Sigmoid colon (tissue), 4 donors: ENCODE measurements at regions not wholly inside any gene's neighbourhood (a gene's known extent, or its start where the extent isn't known, plus 50 kb on each side); places are given as distances from the start of the nearest gene placed in this dataset.

ENCODE experiments used
- POLR2A ChIP-seq, 2 donors: fragments of 450-650 bp; IDR thresholded peaks; one replicate each; pipeline ENCODE4 v1.6.1; 2016; ENCODE audit warnings: antibody characterized with exemption in 2 of 2, mild to moderate bottlenecking in 2 of 2, moderate library complexity in 2 of 2
- POLR2AphosphoS5 ChIP-seq, 4 donors: sonication (generic); formaldehyde crosslinking; IDR thresholded peaks; one replicate each; pipeline ENCODE4 v1.6.1; 2017; ENCODE audit warnings: antibody characterized with exemption in 4 of 4
- TF ChIP-seq, protein P1 (sequence below), 4 experiments: fragments of 450-650 bp in 3 of 4; fragments of 200-600 bp in 1 of 4; IDR thresholded peaks; one replicate each; pipeline ENCODE4 v1.5.1; 2016 to 2019; ENCODE audit warnings: antibody characterized with exemption in 4 of 4, mild to moderate bottlenecking in 3 of 4, moderate library complexity in 2 of 4

DNA sequence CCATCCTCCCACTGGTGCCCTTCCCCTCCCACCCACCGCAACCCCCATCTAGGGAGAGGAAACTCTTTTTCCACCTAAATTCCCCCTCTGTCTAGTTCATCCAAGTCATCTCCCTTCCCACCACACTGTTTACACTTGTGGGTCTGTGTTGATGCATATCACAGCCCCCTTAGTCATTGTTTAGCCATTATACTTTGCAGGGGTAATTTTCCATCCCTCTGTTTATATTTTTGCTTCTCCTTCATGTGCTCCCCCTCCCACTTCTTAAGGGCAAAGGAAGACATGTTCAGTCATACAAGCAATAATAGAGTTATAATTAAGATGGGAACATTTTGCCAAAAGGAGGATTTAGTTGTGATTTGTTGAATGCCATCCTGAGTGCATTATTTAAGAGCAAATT, 187.8 kb upstream of the TNP1 start:
- TF ChIP-seq, protein P1, sequence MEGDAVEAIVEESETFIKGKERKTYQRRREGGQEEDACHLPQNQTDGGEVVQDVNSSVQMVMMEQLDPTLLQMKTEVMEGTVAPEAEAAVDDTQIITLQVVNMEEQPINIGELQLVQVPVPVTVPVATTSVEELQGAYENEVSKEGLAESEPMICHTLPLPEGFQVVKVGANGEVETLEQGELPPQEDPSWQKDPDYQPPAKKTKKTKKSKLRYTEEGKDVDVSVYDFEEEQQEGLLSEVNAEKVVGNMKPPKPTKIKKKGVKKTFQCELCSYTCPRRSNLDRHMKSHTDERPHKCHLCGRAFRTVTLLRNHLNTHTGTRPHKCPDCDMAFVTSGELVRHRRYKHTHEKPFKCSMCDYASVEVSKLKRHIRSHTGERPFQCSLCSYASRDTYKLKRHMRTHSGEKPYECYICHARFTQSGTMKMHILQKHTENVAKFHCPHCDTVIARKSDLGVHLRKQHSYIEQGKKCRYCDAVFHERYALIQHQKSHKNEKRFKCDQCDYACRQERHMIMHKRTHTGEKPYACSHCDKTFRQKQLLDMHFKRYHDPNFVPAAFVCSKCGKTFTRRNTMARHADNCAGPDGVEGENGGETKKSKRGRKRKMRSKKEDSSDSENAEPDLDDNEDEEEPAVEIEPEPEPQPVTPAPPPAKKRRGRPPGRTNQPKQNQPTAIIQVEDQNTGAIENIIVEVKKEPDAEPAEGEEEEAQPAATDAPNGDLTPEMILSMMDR (IDR thresholded peaks at IDR 0.05) = no peak
- TF ChIP-seq POLR2A (IDR thresholded peaks at IDR 0.05) = no peak
- TF ChIP-seq POLR2AphosphoS5 (IDR thresholded peaks at IDR 0.05) = no peak
